IMR-90 (cell line): ENCODE measurements at regions not wholly inside any gene's neighbourhood (a gene's known extent, or its start where the extent isn't known, plus 50 kb on each side); places are given as distances from the start of the nearest gene placed in this dataset.

Experiments used
- BHLHE40 ChIP-seq: fragments of 150-350 bp; IDR thresholded peaks from 2 replicates; pipeline ENCODE4 v1.6.1; 2016; ENCODE audit warnings: mild to moderate bottlenecking, low read depth, low read length
- CHD1 ChIP-seq: IDR thresholded peaks from 2 replicates; pipeline ENCODE4 v1.6.1; 2012; ENCODE audit warnings: low read depth, low read length, improper control_type of control experiment
- MXI1 ChIP-seq: IDR thresholded peaks from 2 replicates; pipeline ENCODE4 v1.6.1; 2012; ENCODE audit warnings: low read depth, mild to moderate bottlenecking, low read length, moderate library complexity, borderline replicate concordance
- NFE2L2 ChIP-seq: fragments of 150-350 bp; IDR thresholded peaks from 2 replicates; pipeline ENCODE4 v1.6.1; 2016; ENCODE audit warnings: low read depth, mild to moderate bottlenecking, low read length
- POLR2A ChIP-seq: IDR thresholded peaks from 2 replicates; pipeline ENCODE4 v1.6.1; 2012; ENCODE audit warnings: mild to moderate bottlenecking, low read depth, low read length
- RCOR1 ChIP-seq: IDR thresholded peaks from 2 replicates; pipeline ENCODE4 v1.6.1; 2012; ENCODE audit warnings: mild to moderate bottlenecking, low read length, improper control_type of control experiment; ENCODE audit not compliant: insufficient replicate concordance
- RFX5 ChIP-seq: IDR thresholded peaks from 2 replicates; pipeline ENCODE4 v1.8.0; 2012; ENCODE audit warnings: low read depth, mild to moderate bottlenecking, low read length, moderate library complexity
- TF ChIP-seq, protein P1 (sequence below): conservative IDR thresholded peaks from 2 replicates; pipeline ENCODE4 v1.5.1; 2012; ENCODE audit warnings: mild to moderate bottlenecking, low read depth, low read length, improper control_type of control experiment
- TF ChIP-seq, protein P2 (sequence below): fragments of 150-350 bp; IDR thresholded peaks from 2 replicates; pipeline ENCODE4 v1.6.1; 2017; ENCODE audit warnings: mild to moderate bottlenecking, antibody characterized with exemption, low read length, low read depth
- TF ChIP-seq, protein P3 (sequence below): fragments of 150-350 bp; IDR thresholded peaks from 2 replicates; pipeline ENCODE4 v1.6.1; 2016; ENCODE audit warnings: low read depth, mild to moderate bottlenecking, low read length, moderate library complexity, borderline replicate concordance

DNA sequence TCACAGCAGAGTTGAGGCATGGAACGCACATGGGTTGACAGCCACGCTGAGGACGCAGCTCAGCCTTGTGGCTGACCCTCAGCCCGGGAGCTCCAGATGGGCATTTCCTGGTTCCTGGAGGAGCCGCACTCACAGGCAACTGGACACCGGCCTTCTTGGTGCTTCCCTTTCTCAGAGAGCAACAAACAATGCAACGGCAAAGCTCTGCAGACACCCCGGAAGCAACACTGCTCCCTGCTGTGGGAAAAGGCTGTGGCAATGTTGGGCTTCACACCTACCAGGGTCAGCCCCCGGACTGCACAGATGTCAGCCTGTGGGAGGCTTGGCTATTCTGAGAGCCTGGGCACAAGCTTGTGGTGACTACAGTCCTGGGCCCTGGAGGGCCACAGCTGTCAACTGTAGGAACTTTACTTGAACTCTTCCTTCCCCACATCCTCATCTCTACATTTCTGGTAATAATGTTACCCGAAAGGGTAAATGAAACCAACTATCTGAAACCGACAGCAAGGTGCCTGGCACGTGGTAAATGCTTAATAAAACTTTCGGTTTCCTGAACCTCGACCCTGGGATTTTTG lies 597.5 kb upstream of the MKI67 start:
- TF ChIP-seq POLR2A (no peak), RFX5 (no peak), NFE2L2 (no peak), CHD1 (no peak), RCOR1 (no peak), MXI1 (no peak), BHLHE40 (no peak)
- TF ChIP-seq, protein P1, sequence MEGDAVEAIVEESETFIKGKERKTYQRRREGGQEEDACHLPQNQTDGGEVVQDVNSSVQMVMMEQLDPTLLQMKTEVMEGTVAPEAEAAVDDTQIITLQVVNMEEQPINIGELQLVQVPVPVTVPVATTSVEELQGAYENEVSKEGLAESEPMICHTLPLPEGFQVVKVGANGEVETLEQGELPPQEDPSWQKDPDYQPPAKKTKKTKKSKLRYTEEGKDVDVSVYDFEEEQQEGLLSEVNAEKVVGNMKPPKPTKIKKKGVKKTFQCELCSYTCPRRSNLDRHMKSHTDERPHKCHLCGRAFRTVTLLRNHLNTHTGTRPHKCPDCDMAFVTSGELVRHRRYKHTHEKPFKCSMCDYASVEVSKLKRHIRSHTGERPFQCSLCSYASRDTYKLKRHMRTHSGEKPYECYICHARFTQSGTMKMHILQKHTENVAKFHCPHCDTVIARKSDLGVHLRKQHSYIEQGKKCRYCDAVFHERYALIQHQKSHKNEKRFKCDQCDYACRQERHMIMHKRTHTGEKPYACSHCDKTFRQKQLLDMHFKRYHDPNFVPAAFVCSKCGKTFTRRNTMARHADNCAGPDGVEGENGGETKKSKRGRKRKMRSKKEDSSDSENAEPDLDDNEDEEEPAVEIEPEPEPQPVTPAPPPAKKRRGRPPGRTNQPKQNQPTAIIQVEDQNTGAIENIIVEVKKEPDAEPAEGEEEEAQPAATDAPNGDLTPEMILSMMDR, result no peak
- TF ChIP-seq, protein P2, sequence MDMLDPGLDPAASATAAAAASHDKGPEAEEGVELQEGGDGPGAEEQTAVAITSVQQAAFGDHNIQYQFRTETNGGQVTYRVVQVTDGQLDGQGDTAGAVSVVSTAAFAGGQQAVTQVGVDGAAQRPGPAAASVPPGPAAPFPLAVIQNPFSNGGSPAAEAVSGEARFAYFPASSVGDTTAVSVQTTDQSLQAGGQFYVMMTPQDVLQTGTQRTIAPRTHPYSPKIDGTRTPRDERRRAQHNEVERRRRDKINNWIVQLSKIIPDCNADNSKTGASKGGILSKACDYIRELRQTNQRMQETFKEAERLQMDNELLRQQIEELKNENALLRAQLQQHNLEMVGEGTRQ, result no peak
- TF ChIP-seq, protein P3, sequence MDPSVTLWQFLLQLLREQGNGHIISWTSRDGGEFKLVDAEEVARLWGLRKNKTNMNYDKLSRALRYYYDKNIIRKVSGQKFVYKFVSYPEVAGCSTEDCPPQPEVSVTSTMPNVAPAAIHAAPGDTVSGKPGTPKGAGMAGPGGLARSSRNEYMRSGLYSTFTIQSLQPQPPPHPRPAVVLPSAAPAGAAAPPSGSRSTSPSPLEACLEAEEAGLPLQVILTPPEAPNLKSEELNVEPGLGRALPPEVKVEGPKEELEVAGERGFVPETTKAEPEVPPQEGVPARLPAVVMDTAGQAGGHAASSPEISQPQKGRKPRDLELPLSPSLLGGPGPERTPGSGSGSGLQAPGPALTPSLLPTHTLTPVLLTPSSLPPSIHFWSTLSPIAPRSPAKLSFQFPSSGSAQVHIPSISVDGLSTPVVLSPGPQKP, result no peak
